ENCODE measurements at regions not wholly inside any gene's neighbourhood (a gene's known extent, or its start where the extent isn't known, plus 50 kb on each side); places are given as distances from the start of the nearest gene placed in this dataset.

DNA sequence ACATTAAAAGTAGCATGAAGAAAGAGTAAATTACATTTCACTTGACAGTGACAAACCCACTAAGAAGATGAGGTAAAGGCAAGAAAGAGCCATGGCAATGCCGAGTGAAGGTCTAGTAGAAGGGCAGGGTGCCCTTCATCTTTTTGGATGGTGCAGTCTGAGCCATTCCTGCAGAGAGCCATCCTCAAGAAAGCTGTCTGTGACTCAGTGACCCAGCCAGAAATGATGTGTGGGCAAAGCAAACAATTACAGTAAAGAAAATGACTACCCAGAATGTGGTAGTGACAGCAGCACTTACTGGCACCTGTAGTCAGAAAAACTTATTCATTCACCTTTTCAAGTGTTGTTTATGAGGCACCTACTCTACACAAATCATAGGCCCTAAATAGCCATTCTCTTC lies 281.7 kb downstream of the DUSP6 start:
- no peak overlapping the region for H3K4me3 ChIP-seq (ENCODE audit: low read length in 2 of 2)
- H3K27ac ChIP-seq (ENCODE audit: low read depth, low read length): no peak overlapping the region
- peak overlapping the region in 1 of 8 donors; percentile 15 for H3K4me3 Mint-ChIP-seq
- POLR2A ChIA-PET (ENCODE audit: partially characterized antibody): interaction anchor here (0.7 kb wide), 1 partner anchor 388 kb away, joined by 3 read pairs; no protein-coding TSS in a partner anchor
- no peaks in the 10 kb centered on the region for H3K36me3 Mint-ChIP-seq
- H3K4me1 ChIP-seq (ENCODE audit: insufficient read depth, low read length): no peaks in the 10 kb centered on the region
- CTCF ChIA-PET (ENCODE audit: partially characterized antibody): no interaction called here
- H3K9me3 Mint-ChIP-seq: no peaks in the 10 kb centered on the region
- H3K36me3 ChIP-seq (ENCODE audit: insufficient read depth, low read length): no peaks in the 10 kb centered on the region
- H3K27ac Mint-ChIP-seq: no peak overlapping the region
- no peaks in the 10 kb centered on the region for H3K27me3 ChIP-seq (ENCODE audit: insufficient read depth, low read length)
- no peaks in the 10 kb centered on the region for H3K27me3 Mint-ChIP-seq
- no peaks in the 10 kb centered on the region for H3K4me1 Mint-ChIP-seq
- intact Hi-C loops (cut with micrococcal nuclease): no loop called here
- no peak for DNase-seq
- H3K9me3 ChIP-seq (ENCODE audit: control insufficient read depth in 1 of 2, low read length in 2 of 2): no peaks in the 10 kb centered on the region

DNA sequence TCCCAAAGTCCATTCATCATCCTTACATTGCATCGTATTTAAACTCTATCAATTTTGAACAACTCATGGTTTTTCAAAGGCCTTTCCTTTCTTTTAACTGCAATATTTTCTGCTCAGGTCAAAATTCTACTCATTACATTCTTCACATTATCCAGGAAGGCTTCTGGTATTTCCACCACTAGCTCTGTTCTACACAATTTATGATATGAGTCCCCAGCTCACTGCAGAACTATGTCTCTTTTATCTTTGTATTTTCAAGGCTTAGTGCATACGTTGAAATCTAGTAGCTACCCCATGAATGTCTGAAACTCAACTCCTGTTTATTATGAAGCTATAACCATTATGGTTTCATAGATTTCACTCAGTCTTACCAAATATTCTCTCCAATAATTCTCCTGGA lies 282.9 kb downstream of the DUSP6 start:
- Histone ChIP-seq H3K27ac (ENCODE audit: low read depth, low read length) (no peak overlapping the region), H3K27me3 (ENCODE audit: insufficient read depth, low read length) (no peaks in the 10 kb centered on the region), H3K4me3 (ENCODE audit: low read length in 2 of 2) (no peak overlapping the region), H3K4me1 (ENCODE audit: insufficient read depth, low read length) (no peaks in the 10 kb centered on the region), H3K36me3 (ENCODE audit: insufficient read depth, low read length) (no peaks in the 10 kb centered on the region), H3K9me3 (ENCODE audit: control insufficient read depth in 1 of 2, low read length in 2 of 2) (no peaks in the 10 kb centered on the region)
- no peaks in the 10 kb centered on the region for H3K27me3 Mint-ChIP-seq
- no peaks in the 10 kb centered on the region for H3K9me3 Mint-ChIP-seq
- H3K4me1 Mint-ChIP-seq: no peaks in the 10 kb centered on the region
- ChIA-PET POLR2A (ENCODE audit: partially characterized antibody) (no interaction called here), CTCF (ENCODE audit: partially characterized antibody) (interaction anchor here (0.6 kb wide), 1 partner anchor 52 kb away, joined by 3 read pairs; no protein-coding TSS in a partner anchor)
- no peaks in the 10 kb centered on the region for H3K36me3 Mint-ChIP-seq
- no peak overlapping the region for H3K4me3 Mint-ChIP-seq
- H3K27ac Mint-ChIP-seq: no peak overlapping the region
- intact Hi-C loops (cut with micrococcal nuclease): no loop called here
- DNase-seq: no peak

DNA sequence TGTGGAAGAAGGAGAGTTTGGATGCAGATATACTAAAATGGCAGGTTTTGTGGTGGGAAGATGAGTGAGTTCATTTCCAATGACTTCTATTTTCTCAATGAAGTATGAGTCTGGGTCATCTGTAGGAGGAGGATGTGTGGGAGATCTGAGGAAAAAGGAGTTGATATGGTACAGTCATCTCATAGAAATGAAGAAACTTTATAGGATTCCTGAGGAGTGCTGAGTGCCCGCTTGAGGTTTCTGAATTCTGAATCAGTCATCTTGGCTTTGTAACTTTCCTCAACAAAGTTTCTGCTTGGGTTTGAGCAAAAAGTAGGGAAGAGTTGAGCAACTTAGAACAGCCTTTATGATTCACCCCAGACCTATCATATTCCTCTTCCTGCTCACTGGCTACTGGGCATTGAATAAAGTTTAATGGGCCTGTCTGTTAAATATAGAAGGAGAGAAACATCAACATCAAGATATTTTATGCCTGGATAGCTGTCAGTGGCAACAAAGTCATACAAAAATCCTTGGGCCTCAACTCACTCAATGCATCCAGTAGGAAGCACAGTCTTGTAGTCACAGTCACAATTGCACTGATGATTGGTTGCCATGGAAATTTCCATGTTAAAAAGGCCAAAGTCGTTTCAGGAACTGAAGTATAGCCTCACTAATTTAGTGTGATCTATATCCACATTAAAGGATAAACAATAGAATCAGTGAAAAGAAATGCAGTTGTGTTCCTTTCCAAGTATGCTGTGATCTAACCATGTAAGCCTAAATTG lies 284.7 kb downstream of the DUSP6 start:
- H3K27me3 Mint-ChIP-seq: peaks cover 0 to 2% of the 10 kb centered on the region in 2 donors
- DNase-seq: no peak
- ChIA-PET POLR2A (ENCODE audit: partially characterized antibody) (no interaction called here), CTCF (ENCODE audit: partially characterized antibody) (no interaction called here)
- Histone ChIP-seq H3K4me3 (ENCODE audit: low read length in 2 of 2) (no peak overlapping the region), H3K4me1 (ENCODE audit: insufficient read depth, low read length) (no peaks in the 10 kb centered on the region), H3K27ac (ENCODE audit: low read depth, low read length) (no peak overlapping the region), H3K36me3 (ENCODE audit: insufficient read depth, low read length) (no peaks in the 10 kb centered on the region), H3K9me3 (ENCODE audit: control insufficient read depth in 1 of 2, low read length in 2 of 2) (no peaks in the 10 kb centered on the region), H3K27me3 (ENCODE audit: insufficient read depth, low read length) (no peaks in the 10 kb centered on the region)
- no peaks in the 10 kb centered on the region for H3K36me3 Mint-ChIP-seq
- H3K27ac Mint-ChIP-seq: no peak overlapping the region
- intact Hi-C loops (cut with micrococcal nuclease): no loop called here
- no peak overlapping the region for H3K4me3 Mint-ChIP-seq
- H3K4me1 Mint-ChIP-seq: no peaks in the 10 kb centered on the region
- no peaks in the 10 kb centered on the region for H3K9me3 Mint-ChIP-seq

DNA sequence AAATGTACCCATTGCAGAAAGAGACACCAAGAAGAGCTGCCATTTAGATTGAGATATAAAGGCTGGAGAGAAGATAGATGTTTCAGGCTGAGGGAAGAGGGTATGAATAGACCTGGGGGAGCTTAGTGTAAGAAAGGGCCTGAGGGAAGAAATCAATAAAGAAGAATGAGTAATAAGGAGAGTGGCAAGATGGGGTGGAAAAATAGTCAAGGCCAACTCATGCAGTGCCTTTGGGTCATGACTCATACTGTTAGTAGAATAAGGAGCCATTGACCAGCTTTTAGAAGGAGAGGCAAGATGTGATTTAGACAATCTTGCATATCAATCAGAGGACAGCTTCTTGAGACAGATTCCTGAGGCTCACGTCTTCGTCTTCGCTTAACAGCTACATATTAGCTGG lies 287.5 kb downstream of the DUSP6 start:
- intact Hi-C loops (cut with micrococcal nuclease): no loop called here
- CTCF ChIA-PET (ENCODE audit: partially characterized antibody): interaction anchor here (1.4 kb wide), 1 partner anchor 14 kb away, joined by 5 read pairs; no protein-coding TSS in a partner anchor

DNA sequence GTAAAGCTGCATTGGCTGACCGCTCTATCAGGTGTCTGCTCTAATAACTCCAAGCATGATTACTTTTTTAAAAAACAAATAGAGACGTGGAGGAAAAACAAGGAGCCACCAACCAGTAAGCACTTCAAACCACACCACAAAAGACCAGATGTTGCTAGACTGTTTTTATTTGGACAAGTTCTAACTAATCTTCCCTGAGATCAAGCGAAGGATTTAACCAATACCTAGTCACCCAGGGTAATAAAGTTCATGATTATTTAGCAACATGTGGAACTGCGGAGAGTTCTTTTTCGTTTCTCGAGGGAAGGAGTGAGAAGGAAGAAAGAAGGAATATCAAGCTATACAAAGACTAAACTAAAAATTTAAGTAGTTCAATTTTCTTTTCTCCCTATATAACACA lies 288.1 kb downstream of the DUSP6 start:
- no peak for DNase-seq
- intact Hi-C loops (cut with micrococcal nuclease): no loop called here
- Histone ChIP-seq H3K27me3 (ENCODE audit: insufficient read depth, low read length) (no peaks in the 10 kb centered on the region), H3K9me3 (ENCODE audit: control insufficient read depth in 1 of 2, low read length in 2 of 2) (no peaks in the 10 kb centered on the region), H3K27ac (ENCODE audit: low read depth, low read length) (no peak overlapping the region), H3K4me1 (ENCODE audit: insufficient read depth, low read length) (no peaks in the 10 kb centered on the region), H3K4me3 (ENCODE audit: low read length in 2 of 2) (no peak overlapping the region), H3K36me3 (ENCODE audit: insufficient read depth, low read length) (no peaks in the 10 kb centered on the region)
- peaks cover 0 to 2% of the 10 kb centered on the region in 2 donors for H3K27me3 Mint-ChIP-seq
- H3K4me3 Mint-ChIP-seq: no peak overlapping the region
- no peak overlapping the region for H3K27ac Mint-ChIP-seq
- H3K9me3 Mint-ChIP-seq: no peaks in the 10 kb centered on the region
- H3K4me1 Mint-ChIP-seq: no peaks in the 10 kb centered on the region
- ChIA-PET POLR2A (ENCODE audit: partially characterized antibody) (no interaction called here), CTCF (ENCODE audit: partially characterized antibody) (interaction anchor here (1.4 kb wide), 1 partner anchor 13 kb away, joined by 5 read pairs; no protein-coding TSS in a partner anchor)
- H3K36me3 Mint-ChIP-seq: no peaks in the 10 kb centered on the region

More for the DNA sequence above, 287.5 kb downstream of the DUSP6 start:
- Mint-ChIP-seq H3K27me3 (peaks cover 0 to 2% of the 10 kb centered on the region in 2 donors), H3K36me3 (no peaks in the 10 kb centered on the region), H3K4me1 (no peaks in the 10 kb centered on the region), H3K27ac (no peak overlapping the region), H3K4me3 (no peak overlapping the region), H3K9me3 (no peaks in the 10 kb centered on the region)
- no peaks in the 10 kb centered on the region for H3K36me3 ChIP-seq (ENCODE audit: insufficient read depth, low read length)
- H3K9me3 ChIP-seq (ENCODE audit: control insufficient read depth in 1 of 2, low read length in 2 of 2): no peaks in the 10 kb centered on the region
- POLR2A ChIA-PET (ENCODE audit: partially characterized antibody): no interaction called here
- no peak overlapping the region for H3K4me3 ChIP-seq (ENCODE audit: low read length in 2 of 2)
- no peaks in the 10 kb centered on the region for H3K4me1 ChIP-seq (ENCODE audit: insufficient read depth, low read length)
- no peak for DNase-seq
- no peaks in the 10 kb centered on the region for H3K27me3 ChIP-seq (ENCODE audit: insufficient read depth, low read length)
- no peak overlapping the region for H3K27ac ChIP-seq (ENCODE audit: low read depth, low read length)

DNA sequence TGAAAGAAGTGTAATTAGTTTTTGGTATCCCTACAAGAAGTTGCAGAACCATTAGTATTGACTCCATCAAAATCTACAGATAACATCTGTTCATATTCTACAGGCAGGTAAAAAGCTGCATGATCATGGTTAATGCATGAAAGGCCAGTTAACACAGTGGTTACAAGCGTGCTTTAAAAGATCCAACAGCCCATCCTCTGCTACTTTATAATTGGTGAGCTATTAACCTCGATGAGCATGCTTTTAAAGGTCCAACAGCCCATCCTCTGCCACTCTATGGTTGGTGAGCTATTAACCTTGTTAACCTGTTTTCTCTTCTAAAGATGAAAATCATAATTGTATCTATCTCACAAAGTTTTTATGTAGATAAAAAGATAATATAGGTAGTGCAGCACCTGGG lies 289.3 kb downstream of the DUSP6 start:
- CTCF ChIA-PET (ENCODE audit: partially characterized antibody): interaction anchor here (0.8 to 1.3 kb wide), 4 partner anchors 44 to 398 kb away, joined by 4 read pairs; no protein-coding TSS in a partner anchor
- H3K9me3 ChIP-seq (ENCODE audit: control insufficient read depth in 1 of 2, low read length in 2 of 2): no peaks in the 10 kb centered on the region
- Mint-ChIP-seq H3K4me3 (no peak overlapping the region), H3K27ac (no peak overlapping the region), H3K36me3 (no peaks in the 10 kb centered on the region), H3K27me3 (peaks cover 0 to 2% of the 10 kb centered on the region in 2 donors), H3K4me1 (no peaks in the 10 kb centered on the region), H3K9me3 (no peaks in the 10 kb centered on the region)
- no peak overlapping the region for H3K4me3 ChIP-seq (ENCODE audit: low read length in 2 of 2)
- no peak overlapping the region for H3K27ac ChIP-seq (ENCODE audit: low read depth, low read length)
- no peak for DNase-seq
- H3K27me3 ChIP-seq (ENCODE audit: insufficient read depth, low read length): no peaks in the 10 kb centered on the region
- POLR2A ChIA-PET (ENCODE audit: partially characterized antibody): no interaction called here
- H3K36me3 ChIP-seq (ENCODE audit: insufficient read depth, low read length): no peaks in the 10 kb centered on the region
- no peaks in the 10 kb centered on the region for H3K4me1 ChIP-seq (ENCODE audit: insufficient read depth, low read length)
- intact Hi-C loops (cut with micrococcal nuclease): no loop called here

DNA sequence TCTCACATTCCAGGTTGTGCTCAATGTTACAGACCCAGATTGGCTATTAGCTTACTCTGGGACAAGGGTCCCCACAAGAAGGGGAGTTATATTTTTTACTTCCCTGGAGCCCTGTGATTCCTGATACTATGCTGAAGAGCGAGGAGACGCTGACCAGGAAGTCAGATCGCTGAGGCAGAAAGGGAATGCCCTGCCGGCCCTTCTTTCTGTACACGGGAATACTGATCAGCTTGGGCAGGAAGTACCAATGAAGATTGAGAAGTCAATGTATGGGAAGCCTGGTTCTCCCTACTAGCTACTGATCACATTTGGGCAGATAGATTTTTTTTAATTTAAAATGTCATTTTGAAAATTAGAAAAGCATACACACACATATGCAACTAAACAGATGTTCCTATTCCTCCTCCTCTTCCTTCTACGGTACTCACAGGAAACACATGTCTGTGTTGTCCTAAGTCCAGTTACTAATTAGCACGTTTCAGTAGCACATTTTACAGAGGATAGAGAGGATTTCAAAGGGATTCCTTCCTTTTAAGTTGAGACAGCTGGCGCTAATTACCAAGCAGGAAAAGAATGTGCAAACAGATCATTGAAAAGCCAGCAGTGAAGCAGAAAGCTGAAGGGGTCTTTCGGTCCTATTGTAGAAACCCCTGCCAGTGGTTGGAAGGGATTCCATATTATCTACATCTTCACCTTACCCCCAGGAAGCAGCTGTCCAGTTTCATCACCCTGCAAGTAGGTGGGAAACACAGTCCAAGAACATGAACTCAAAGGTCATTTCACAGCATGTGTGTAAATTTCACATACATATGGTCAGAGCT lies 292.4 kb downstream of the DUSP6 start:
- no peaks in the 10 kb centered on the region for H3K4me1 Mint-ChIP-seq
- Histone ChIP-seq H3K27me3 (ENCODE audit: insufficient read depth, low read length) (no peaks in the 10 kb centered on the region), H3K9me3 (ENCODE audit: control insufficient read depth in 1 of 2, low read length in 2 of 2) (no peaks in the 10 kb centered on the region), H3K4me3 (ENCODE audit: low read length in 2 of 2) (no peak overlapping the region), H3K27ac (ENCODE audit: low read depth, low read length) (no peak overlapping the region), H3K36me3 (ENCODE audit: insufficient read depth, low read length) (no peaks in the 10 kb centered on the region), H3K4me1 (ENCODE audit: insufficient read depth, low read length) (no peaks in the 10 kb centered on the region)
- H3K27ac Mint-ChIP-seq: no peak overlapping the region
- H3K27me3 Mint-ChIP-seq: peaks cover 0 to 2% of the 10 kb centered on the region in 2 donors
- intact Hi-C loops (cut with micrococcal nuclease): no loop called here
- H3K4me3 Mint-ChIP-seq: no peak overlapping the region
- ChIA-PET POLR2A (ENCODE audit: partially characterized antibody) (no interaction called here), CTCF (ENCODE audit: partially characterized antibody) (interaction anchor here (1.2 kb wide), 1 partner anchor 68 kb away, joined by 3 read pairs; no protein-coding TSS in a partner anchor)
- no peak for DNase-seq
- H3K9me3 Mint-ChIP-seq: no peaks in the 10 kb centered on the region
- H3K36me3 Mint-ChIP-seq: no peaks in the 10 kb centered on the region

Measured in CD4-positive, alpha-beta memory T cell (primary cell).